SK-N-SH treated with all-trans-retinoic acid at 6 μM for 48 hours (cell line): ENCODE measurements at regions not wholly inside any gene's neighbourhood (a gene's known extent, or its start where the extent isn't known, plus 50 kb on each side); places are given as distances from the start of the nearest gene placed in this dataset.

Source experiments
- ARNTL ChIP-seq: fragments of 450-650 bp; formaldehyde crosslinking; IDR thresholded peaks from 2 replicates; pipeline ENCODE4 v1.5.0; 2020; ENCODE audit warnings: low read depth, mild to moderate bottlenecking, moderate library complexity, borderline replicate concordance
- CREB5 ChIP-seq: fragments of 250-450 bp; sonication (Bioruptor Pico); IDR thresholded peaks from 2 replicates; pipeline ENCODE4 v1.5.1; 2020; ENCODE audit warnings: low read depth, mild to moderate bottlenecking, moderate library complexity
- CSDC2 ChIP-seq: fragments of 250-450 bp; sonication (Bioruptor Pico); IDR thresholded peaks from 2 replicates; pipeline ENCODE4 v1.5.0; 2020; ENCODE audit warnings: mild to moderate bottlenecking, moderate library complexity
- ESRRG ChIP-seq: fragments of 250-450 bp; sonication (Bioruptor Pico); IDR thresholded peaks from 2 replicates; pipeline ENCODE4 v1.6.1; 2021; ENCODE audit warnings: mild to moderate bottlenecking
- GLIS3 ChIP-seq: fragments of 250-450 bp; sonication (Bioruptor Pico); IDR thresholded peaks from 2 replicates; pipeline ENCODE4 v1.5.0; 2020; ENCODE audit warnings: mild to moderate bottlenecking, moderate library complexity
- ISL1 ChIP-seq: fragments of 250-450 bp; sonication (Bioruptor Pico); IDR thresholded peaks from 2 replicates; pipeline ENCODE4 v2.1.2; 2022; ENCODE audit warnings: mild to moderate bottlenecking, moderate library complexity
- PATZ1 ChIP-seq: fragments of 250-450 bp; sonication (Bioruptor Pico); IDR thresholded peaks from 2 replicates; pipeline ENCODE4 v1.8.0; 2020; ENCODE audit warnings: mild to moderate bottlenecking, moderate library complexity, borderline replicate concordance
- RARB ChIP-seq: fragments of 250-450 bp; sonication (Bioruptor Pico); IDR thresholded peaks from 2 replicates; pipeline ENCODE4 v1.8.0; 2021; ENCODE audit warnings: mild to moderate bottlenecking, moderate library complexity
- SNAI2 ChIP-seq: fragments of 250-450 bp; sonication (Bioruptor Pico); IDR thresholded peaks from 2 replicates; pipeline ENCODE4 v1.5.0; 2020; ENCODE audit warnings: mild to moderate bottlenecking, moderate library complexity
- ZC3H10 ChIP-seq: fragments of 250-450 bp; sonication (Bioruptor Pico); IDR thresholded peaks from 2 replicates; pipeline ENCODE4 v1.5.1; 2021; ENCODE audit warnings: mild to moderate bottlenecking, moderate library complexity
- ZNF8 ChIP-seq: fragments of 450-650 bp; formaldehyde crosslinking; IDR thresholded peaks from 2 replicates; pipeline ENCODE4 v1.5.0; 2020; ENCODE audit warnings: mild to moderate bottlenecking, moderate library complexity

GRCh38 chr11:45751430-45751829 is 53.5 kb upstream of the SLC35C1 start:
- TF ChIP-seq CSDC2 (CRISPR knock-in tag) (no peak), ZC3H10 (CRISPR knock-in tag) (no peak), SNAI2 (CRISPR knock-in tag) (no peak), ISL1 (CRISPR knock-in tag) (no peak), ZNF8 (no peak), ESRRG (CRISPR knock-in tag) (no peak), RARB (no peak), ARNTL (CRISPR knock-in tag) (no peak), CREB5 (CRISPR knock-in tag) (no peak), GLIS3 (CRISPR knock-in tag) (no peak), PATZ1 (CRISPR knock-in tag) (no peak)
